ENCODE measurements at regions not wholly inside any gene's neighbourhood (a gene's known extent, or its start where the extent isn't known, plus 50 kb on each side); places are given as distances from the start of the nearest gene placed in this dataset.
A peak's percentile ranks its signal among the peaks of the same experiment; 100 is the strongest.
"Not testable (repeated sequence)": the region's sequence is repeated elsewhere in the genome, so short reads cannot be mapped to it uniquely, and the experiment has no call there.

DNA sequence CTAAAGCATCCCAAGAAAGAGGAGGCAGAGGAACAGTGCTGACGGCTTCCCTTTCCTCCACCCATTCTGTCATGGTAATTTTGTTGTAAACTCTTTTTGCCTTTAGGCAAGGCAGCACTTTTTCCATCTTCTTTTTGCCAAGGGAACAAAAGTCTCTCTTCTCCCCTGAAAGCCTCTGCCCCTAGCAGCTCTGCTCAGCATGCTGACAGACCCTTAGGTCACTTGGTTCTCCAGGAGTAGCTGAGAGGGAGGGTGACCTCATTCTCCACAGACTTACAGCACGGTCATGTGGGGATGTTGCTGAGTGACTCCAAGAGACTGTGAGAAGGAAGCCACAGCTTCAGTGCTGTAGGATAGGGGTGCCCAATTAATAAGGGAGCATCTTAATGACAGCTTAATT, 81.1 kb upstream of the RALGAPA2 start:
- DNase-seq (ENCODE audit: low spot score), result no peak

DNA sequence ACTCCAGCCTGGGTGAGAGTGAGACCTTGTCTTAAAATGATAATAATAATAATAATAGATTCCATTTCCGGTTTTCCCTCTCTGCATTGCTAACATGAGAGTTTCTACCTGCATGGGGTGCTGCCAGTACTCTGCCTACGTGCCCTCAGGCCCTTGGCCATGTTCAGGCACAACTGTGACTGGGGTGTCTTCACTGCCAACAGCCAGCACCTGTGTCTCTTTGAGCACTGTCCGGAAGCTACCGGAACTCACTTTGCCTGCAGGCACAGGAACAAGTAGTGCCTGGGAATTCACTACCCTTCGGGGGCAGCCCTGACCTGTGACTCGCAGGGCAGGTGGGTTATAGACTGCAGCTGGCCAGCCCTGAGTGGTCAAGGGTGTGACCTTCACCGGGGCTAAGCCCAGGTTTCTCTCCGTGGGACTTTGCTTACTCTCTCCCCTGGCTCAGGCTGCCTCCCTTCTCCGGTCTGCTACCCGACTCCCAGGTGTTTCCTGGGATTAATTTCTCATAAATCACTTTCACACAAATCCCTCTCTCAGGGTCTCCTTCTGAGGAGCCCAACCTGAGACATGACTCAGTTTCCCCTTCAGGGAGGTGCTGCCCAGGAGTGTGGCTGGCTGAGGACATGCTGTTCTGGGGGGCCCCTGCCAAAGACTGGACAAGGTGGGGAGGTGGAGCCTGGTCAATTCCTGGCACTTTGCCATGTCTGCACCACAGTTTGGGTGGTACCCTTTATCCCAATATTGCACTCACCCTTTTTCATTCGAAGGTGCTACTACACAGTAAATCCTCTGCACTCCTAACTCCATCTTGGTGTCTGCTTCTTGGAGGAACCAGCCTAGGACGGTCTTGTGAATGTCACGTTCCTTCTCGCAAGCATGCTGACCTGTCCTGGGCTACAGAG, 79.5 kb upstream of the RALGAPA2 start:
- DNase-seq (ENCODE audit: low spot score), result no peak

DNA sequence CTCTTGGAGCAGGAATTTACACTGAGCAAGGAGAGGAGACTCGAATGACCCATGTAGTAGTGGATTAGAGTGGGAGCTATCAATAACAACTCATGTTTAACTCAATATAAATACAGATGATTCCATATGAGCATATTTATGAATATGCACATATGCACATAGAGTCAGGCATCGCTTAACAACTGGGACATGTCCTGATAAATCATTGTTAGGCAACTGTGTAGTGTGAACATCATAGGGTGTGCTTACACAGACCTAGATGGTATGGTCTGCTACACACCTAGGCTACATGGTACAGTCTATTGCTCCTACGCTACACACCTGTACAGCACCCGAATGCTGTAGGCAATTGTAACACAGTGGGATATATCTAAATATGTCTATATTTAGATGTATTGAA, 75.9 kb upstream of the RALGAPA2 start:
- no peak for DNase-seq (ENCODE audit: low spot score)

DNA sequence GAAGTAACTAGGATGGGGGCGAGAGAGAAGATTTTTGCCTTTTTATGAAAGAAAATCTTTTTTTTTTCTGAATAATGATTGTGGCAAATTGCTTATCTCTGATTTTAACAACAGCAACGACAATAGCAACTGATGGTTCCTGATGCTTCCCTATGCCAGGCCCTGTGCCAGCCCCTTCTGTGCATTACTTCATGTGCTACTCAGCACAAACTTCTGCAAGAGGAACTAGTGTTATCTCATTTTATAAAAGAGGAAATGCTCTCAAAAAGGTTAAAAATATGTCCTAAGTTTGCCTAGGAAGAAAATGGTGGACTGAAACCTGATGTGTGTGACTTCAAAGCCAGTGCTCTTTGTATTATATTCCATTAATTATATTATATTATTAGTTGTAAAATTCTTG, 74.0 kb upstream of the RALGAPA2 start:
- DNase-seq (ENCODE audit: low spot score), result no peak

DNA sequence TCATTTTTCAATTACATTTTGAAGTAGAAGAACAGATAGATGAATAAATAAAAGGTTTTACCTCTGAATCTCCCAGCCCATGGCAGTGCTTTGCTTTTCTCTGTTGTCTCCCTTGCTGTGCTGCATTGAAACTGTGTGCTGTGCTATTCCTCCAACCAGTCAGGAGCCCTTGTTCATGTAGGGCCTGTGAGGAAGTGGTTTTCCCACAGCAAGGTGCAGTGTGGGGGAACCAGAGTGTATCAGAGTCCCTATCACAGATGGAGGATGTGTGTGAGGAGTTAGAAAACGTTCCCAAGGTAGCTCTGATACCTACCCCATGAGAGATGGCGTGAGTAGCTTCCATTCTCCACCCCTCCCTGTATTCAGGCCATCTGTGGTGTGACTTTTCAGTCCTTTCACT, 72.8 kb upstream of the RALGAPA2 start:
- no peak for DNase-seq (ENCODE audit: low spot score)

DNA sequence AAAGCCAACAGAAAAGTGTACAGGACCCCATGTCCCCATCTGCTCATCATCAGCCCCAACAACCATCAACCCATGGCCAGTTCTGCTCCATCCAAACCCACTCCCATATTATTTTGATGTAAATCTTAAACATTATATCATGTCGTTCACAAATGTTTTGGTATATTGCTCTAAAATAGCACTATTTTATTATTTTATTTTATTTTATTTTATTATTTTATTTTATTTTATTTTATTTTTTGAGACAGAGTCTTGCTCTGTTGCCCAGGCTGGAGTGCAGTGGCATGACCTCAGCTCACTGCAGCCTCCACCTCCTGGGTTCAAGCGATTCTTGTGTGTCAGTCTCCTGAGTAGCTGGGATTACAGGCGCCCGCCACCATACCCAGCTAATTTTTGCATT, 72.0 kb upstream of the RALGAPA2 start:
- not testable (repeated sequence) for DNase-seq (ENCODE audit: low spot score)

DNA sequence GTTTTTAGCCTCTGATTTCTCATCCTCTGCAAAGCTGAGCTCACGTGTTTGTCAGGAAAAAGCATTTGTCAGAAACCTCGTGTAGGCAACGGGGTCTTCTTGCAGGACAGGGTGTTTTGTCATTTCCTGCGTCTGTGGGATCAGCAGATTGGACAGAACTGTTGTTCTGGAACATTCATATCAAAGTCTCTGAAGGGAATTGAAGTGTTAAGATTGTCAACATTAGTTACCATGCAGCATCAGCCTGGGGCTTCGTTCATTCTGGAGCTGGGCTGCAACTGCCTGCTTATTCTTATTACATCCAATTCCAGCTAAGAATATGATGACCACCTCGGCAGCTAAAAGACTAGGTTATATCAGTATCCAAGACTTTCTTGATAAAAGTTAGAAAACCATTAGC, 71.0 kb upstream of the RALGAPA2 start:
- DNase-seq (ENCODE audit: low spot score), result no peak

DNA sequence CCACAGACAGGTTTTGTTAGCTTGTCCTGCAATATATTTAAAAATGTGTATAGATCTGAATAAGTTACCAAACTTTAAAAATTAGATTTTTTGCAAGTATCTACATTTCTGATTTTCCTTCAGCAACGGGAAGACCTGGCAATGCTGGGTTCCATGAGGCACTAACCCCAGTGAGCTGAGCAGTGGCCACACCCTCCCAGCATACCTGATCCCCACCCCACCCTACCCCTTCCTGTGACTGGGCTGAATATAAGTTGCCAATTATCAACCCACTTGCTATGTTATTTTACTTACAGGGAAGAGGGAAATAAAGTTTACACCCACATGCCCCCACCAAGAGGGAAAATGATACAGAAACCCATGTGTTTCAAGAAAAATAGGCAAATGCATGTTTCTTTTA, 70.3 kb upstream of the RALGAPA2 start:
- DNase-seq (ENCODE audit: low spot score), result no peak

DNA sequence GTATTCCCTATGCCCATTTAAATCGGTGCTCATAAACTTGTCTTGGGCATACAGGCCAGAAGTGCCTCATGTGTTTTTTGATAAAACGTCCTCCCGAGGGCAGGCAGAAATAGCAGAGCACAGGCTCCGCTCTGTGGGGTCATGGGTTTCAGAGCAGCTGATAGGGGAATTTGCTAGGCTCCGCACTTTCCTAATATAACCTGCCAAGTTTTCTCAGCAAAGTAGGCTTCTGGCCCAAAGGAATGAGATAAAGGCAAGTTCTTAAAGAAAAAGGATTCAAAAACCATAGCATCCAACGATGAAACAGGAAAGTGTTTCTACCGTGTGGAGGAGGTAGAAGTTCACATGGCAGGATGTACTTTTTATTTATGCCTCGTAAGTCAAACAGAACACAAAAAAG, 69.8 kb upstream of the RALGAPA2 start:
- DNase-seq (ENCODE audit: low spot score), result no peak

DNA sequence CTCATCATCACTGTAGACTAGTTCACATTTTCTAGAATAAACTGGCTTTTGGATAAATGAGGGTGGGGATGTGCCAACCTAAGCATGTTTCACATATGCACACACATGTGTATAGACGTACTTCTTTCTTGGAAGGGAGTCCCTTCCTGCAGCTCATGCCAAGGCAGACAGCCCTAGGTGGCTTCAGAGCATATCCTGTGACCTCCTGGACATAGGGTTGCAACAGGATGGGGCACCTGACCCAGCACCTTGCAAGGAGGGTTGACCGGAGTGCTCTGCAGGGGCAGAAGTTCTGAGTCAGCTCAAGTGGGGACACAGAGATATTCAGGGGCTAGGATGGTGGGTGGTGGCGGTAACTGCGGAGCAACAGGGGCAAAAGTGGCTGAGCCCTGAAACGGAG, 68.6 kb upstream of the RALGAPA2 start:
- DNase-seq (ENCODE audit: low spot score), result no peak

DNA sequence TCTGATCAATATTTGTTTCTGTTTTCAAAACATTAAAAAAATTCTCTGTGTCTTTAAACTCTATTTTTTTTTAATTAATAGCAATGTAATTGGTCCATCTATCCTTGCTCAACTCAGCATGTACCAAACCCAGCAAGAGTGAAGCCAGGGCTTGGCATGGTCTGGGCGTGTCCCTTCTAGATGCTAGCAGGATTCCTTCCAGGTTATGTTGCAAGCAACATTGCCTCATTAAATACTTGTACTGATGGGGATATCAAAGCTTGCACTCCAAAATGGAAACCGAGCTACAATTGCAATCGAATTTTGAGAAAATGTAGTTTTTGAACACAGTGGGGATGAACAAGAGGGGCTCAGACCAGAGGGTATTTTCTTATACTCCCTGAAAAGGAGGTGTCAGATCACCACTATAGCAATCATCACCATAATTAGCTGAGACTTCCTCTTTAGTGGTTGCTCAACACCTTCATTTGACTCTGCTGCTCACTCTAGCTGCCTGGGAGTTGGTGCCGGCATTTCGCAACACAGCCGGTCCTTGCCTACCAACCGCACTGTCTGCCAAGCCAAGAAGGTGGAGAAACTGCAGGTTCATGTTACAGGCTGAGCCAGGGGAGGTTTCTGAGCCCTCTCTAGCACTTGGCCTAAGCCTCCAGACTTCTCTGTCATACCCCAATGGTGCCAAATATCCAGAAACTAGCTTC, 67.8 kb upstream of the RALGAPA2 start:
- DNase-seq (ENCODE audit: low spot score), result peak; percentile 51

DNA sequence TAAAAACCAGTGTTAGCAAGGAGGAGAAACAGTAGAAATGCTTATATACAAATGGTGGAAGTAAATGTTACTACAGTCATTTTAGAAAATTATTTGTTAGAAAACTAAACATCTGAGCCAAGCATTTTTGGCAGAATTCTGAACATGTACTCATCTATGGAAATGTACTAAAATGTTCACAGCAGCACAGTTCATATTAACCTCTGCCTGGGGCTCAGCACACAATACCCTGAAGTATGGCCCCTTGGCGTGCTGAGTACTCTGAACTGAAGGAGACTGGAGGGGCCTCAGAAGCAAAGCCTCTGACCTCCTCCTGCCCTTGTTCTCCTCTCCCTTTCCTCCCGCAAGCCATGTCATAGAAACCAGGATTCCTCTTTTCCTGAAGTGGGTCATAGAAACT, 66.2 kb upstream of the RALGAPA2 start:
- no peak for DNase-seq (ENCODE audit: low spot score)

DNA sequence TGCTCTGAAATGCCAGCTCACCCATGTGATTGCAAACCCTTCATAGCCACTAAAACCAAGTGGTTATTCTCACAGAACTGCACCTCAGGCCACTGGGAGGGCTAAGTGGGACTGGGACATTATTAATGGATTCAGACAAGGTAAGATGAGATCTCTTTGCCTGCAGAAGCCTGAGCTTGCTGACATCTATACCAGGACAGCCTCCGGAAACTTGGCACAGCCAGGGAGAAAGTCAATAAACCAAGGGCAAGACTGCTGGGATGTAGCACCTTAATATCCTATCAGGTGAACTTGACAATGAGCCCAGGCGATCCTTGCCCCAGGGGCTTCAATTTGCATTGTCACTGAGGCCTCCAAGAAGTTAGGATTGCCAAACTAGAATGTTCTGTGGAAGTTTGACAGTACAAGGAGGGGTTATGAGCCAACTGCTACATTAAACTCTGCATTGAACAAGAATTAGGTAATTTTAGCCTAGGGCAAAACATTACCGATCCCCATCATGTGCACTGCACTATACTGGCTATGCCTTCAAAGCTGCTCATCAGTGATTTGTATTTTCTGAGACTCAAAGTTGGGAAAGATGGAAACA, 60.1 kb upstream of the RALGAPA2 start:
- no peak for DNase-seq (ENCODE audit: low spot score)

DNA sequence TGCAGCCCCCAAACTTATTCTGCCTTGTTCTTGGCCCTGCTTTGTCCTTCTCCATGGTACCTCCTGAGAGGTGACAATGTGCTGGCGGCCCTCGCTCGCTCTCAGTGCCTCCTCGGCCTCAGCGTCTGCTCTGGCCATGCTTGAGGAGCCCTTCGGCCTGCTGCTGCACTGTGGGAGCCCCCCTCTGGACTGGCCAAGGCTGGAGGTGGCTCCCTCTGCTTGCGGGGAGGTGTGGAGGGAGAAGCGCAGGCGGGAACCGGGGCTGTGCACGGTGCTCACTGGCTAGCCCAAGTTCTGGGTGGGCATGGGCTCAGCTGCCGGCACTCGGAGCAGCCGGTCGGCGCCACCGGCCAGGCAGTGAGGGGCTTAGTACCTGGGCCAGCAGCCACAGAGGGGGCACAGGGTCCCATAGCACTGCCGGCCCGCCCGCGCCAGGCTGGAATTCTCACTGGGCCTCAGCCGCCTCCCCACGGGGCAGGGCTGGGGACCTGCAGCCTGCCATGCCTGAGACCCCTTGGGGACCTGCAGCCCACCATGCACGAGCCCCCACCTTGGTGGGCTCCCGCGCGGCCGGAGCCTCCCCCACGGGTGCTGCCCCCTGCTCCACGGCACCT, 55.9 kb upstream of the RALGAPA2 start:
- DNase-seq (ENCODE audit: low spot score), result no peak

DNA sequence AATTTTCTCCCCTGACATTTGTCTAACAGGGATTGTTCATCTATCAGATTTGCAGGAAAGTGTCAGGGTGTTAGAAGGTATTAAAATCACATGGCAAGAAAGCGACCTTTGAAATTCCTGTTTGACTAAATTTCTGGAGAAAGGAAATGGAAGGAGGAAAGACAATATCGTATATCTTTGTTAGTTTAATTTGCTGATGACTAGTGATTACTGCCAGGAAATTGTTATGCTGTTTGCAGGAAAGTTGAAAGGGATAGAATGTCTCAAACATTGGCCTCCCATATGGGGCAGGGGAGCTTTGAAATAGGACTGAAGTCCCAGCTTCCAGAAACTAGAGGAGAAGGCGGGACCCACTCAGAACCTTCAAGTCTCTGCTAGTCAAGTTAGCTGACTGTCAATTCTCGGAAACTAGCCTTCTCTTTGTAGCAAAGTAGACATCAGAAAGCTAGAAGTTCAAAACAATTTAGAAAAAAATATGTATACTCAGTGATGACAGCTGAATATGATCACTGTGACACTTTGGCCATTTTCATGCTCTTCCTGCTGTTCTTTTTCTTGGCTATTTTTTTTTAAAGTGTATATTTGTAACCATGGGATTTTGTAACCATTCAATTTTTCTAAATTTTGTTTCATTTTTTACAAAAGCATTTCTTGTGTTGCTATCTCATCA, 53.4 kb upstream of the RALGAPA2 start:
- DNase-seq (ENCODE audit: low spot score), result no peak

DNA sequence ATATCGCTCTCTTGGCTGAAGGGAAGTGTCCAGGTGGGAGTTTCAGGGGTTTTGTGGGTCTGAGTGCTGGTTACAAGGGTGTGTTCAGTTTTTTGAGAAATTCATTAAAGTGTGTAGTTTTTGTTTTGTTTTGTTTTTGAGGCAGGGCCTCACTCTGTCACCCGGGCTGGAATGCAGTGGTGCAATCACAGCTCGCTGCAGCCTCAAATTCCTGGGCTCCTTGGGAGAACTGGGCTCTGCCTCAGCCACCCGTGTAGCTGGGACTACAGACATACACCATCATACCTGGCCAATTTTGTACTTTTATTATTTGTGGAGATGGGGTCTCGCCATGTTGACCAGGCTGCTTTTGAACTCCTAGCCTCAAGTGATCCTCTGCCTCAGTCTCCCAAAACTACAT, 51.2 kb upstream of the RALGAPA2 start:
- no peak for DNase-seq (ENCODE audit: low spot score)
